HPDE6-E6E7 (cell line): ENCODE measurements at regions not wholly inside any gene's neighbourhood (a gene's known extent, or its start where the extent isn't known, plus 50 kb on each side); places are given as distances from the start of the nearest gene placed in this dataset.

Source experiments
- DNase-seq: peaks from one replicate; pipeline ENCODE4 v3.0.0; 2011; ENCODE audit warnings: missing footprints; ENCODE audit errors: extremely low spot score

DNA sequence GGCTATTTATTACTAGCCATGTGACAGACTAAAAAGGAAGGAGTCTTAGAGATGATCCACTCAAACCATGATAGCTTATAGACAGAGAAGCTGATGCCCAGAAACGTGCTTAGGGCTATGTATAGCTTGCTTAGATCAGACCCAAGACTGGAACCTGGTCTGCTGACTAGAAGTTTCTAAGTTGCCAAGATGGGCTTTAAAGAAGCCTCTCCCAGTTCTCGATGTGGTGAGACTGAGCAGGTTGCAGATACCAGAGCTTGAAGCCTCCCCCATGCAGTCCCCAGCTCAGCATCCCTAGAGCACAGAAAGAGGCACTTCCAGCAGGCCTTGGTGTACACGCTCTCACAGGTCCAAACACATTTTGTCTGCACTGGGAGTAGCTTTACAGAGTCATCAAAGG, 51.1 kb upstream of the ATP10B start:
- no peak for DNase-seq
